ENCODE measurements at regions not wholly inside any gene's neighbourhood (a gene's known extent, or its start where the extent isn't known, plus 50 kb on each side); places are given as distances from the start of the nearest gene placed in this dataset.

- TF ChIP-seq CTCF (IDR thresholded peaks at IDR 0.05) (no peak), ZFX (IDR thresholded peaks at IDR 0.05; ENCODE audit: borderline replicate concordance) (no peak)
Measured at GRCh38 chr3:105997466-105997799, 128.6 kb upstream of the CBLB start.

Measured in 22Rv1 (cell line).